ENCODE measurements at regions not wholly inside any gene's neighbourhood (a gene's known extent, or its start where the extent isn't known, plus 50 kb on each side); places are given as distances from the start of the nearest gene placed in this dataset.
A peak's percentile ranks its signal among the peaks of the same experiment; 100 is the strongest.
"Not testable (repeated sequence)": the region's sequence is repeated elsewhere in the genome, so short reads cannot be mapped to it uniquely, and the experiment has no call there.

DNA sequence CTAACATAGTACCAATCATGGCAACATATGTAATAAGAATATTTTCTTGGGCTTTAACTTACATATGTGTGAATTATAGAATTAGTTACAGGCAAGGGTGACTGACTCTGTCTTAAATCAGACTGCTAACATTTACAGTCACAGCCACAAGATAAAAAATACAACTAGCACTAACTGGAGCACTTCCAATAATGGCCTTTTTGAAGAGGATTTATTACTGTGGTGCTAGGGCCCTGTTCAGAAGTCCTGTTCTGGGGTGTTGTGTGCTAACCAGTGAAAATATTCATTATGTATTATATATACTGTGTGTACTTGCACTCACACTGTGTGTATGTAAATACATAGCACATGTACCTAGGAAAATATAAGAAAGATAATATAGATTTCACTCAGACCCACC, 1611.2 kb downstream of the PCDH18 start:
- DNase-seq (ENCODE audit: low spot score) = no peak

DNA sequence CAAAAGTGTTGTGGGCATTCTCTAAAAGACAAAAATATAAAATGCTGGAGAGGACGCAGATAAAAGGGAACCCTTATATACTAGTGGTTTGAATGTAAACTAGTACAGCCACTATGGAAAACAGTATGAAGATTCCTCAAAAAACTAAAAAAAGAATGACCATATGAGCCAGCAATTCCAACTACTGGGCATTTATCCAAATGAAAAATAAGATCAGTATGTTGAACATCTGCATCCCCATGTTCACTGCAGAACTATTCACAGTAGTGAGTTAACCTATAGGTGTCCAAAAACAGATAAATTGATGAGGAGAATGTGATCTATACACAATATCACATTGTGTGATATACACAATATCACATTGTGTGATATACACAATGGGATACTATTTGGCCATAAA, 1615.3 kb downstream of the PCDH18 start:
- DNase-seq (ENCODE audit: low spot score) = no peak

DNA sequence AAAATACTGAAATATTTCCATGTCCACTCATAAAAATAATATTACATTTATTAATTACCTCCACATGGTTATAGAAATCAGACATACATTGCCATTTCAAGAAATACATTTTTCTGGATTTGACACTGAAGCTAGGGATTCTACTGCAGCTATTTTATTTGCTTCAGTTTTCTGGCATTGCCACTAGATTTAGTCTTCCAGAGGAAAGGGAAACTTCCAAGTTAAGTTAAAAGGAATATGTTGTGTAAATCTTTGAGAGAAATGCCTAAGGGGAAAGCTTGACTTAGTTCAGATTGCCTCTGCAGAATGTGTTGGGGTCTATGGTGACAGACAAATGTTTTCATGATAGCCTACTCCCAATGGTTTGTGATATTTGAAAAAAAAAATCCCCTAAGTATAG, 1631.3 kb downstream of the PCDH18 start:
- DNase-seq (ENCODE audit: low spot score) = no peak

DNA sequence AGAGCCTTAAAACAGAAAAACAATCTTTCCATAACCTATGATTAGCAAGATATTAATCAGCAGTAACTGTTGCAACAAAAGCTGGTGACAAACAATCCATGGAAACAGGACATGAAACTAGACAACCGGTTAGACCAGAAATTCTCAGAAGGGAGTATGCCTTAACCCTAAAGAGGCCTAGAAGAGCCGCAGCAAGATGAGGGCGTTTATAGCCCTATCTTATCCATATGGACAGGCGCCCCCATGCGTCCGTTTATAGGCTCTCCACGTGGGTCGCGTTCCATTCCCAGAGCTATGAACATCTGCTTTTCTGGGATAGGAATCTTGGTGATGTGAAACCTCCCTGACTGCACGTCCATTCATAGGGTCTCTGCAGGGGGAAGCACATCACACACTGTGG, 1662.7 kb upstream of the PABPC4L start:
- not testable (repeated sequence) for DNase-seq (ENCODE audit: low spot score)

DNA sequence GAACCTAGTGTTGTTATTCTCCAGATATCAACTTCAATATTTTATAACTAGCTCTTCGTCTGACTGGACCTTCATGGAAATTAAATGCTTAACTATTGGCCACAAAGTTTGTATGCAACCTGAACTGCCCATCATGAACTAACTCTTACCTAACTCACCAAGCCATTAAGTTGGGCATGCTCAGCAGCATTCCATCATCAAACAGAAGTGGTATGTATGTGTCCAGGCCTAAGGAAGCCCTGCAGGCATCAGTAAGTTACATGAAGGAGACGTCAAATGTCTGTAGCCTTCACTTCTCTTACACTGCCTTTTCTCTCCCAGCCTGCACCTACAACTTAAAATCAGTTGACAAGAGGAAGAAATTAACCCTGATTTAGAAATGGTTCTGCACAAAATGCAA, 1639.2 kb upstream of the PABPC4L start:
- no peak for DNase-seq (ENCODE audit: low spot score)

DNA sequence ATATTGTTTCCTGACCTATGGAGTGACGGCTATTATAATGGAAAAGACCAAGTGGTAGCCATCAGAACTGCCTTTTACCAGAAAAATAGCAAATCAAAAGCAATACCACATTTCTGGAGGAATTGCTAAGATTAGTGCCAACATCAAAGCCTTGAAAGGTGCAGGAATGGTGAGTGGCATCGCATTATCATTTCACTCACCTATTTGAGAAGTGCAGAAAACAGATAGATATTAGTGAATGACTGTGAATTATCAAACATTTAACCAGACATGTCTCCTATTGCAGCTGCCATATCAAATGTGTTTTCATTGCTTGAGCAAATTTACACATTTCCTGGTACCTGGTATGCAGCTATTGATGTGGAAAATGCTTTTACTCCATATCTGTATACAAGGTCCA, 1638.1 kb upstream of the PABPC4L start:
- DNase-seq (ENCODE audit: low spot score) = no peak

DNA sequence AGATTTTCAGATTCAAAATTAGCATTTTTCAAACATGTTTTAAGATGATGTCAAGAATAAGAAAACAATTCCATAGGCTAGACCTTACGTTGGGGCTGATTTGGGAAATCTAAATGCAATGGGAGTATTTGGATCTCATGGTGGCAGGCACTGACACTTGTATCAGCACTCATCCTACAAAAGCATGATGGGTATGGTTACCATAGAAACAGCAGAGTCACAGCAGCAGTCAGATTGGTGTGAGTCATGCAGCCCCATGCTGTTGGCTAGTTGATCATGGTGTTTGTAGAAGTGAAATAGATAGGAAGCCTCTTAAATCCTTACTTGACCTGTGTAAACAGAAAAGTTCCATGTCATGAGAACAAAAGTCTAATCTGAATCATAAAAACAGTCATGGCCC, 1637.3 kb upstream of the PABPC4L start:
- peak; percentile 56 for DNase-seq (ENCODE audit: low spot score)

DNA sequence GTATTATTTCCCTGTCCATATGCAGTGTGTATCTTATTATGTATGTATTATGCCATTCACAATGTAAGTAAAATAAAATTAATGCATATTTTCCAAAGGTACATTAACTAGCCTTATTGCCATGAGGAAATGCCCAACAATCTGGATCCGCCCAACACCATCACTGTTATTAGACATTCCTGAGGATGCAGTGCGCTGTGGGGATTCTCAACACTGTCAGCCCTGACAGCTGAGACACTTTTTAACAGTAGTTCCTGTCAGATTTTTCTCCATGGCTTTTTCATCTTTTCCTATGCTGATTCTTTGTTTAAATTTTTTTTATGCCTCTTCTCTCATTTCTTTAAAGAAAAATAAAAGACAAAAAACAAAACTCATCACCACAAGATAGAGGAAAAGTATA, 1632.9 kb upstream of the PABPC4L start:
- DNase-seq (ENCODE audit: low spot score) = no peak

DNA sequence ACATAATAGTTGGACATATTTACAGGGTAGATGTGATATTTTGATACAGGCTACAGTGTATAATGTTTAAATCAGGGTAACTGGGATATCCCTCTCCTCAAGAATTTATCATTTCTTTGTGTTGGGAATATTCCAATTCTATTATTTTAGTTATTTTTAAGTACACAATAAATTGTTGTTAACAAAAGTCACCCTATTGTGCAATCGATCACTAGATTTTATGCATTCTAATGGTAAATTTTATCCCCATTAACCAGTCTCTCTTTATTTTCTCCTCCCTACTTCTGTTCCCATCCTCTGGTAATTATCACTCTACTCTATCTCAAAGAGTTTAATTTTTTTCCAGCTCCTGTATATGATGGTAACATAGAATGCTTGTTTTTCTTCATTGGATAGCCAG, 1631.9 kb upstream of the PABPC4L start:
- DNase-seq (ENCODE audit: low spot score) = no peak

DNA sequence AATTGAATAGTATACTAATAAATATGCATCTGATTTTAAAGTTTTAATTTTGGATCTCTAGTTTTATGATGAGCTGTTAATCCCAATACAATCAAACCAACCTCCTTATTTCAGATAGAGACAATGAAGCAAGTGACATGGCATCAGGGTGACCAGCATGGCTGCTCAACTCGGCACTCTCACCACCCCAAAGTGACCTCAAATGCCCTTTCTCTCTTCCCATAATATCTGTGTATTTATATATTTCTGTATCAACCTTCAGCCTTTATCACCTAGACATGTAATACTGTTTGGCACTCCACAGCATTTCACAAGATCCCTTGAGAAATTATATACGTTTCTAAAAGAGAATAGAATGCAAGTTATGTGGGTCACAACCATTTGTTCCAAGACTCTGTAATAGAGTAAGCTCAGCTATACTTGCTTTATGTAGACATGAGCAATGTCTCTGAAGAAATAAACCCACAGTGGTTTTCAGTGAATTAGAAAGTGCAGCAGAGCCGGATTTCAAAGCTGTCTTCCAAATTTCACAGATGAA, 1623.2 kb upstream of the PABPC4L start:
- no peak for DNase-seq (ENCODE audit: low spot score)

DNA sequence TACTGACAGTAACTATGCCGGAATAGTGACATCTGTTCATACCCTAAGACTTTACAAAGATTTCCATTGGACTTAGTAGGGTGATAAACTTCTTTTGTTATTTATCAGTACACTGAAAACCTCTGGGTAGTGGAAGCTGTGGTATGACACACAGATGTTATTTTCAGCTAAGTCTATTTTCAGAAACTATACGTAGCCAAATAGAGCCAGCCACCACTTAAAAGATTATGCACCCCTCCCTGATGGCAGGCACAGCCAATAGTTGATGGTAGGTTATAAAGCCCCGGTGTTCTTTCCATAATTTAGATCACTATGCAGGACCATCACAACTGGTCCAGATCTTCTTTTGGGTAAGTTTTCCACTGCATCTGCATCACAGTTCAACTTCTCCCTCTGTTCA, 1603.2 kb upstream of the PABPC4L start:
- DNase-seq (ENCODE audit: low spot score) = no peak

DNA sequence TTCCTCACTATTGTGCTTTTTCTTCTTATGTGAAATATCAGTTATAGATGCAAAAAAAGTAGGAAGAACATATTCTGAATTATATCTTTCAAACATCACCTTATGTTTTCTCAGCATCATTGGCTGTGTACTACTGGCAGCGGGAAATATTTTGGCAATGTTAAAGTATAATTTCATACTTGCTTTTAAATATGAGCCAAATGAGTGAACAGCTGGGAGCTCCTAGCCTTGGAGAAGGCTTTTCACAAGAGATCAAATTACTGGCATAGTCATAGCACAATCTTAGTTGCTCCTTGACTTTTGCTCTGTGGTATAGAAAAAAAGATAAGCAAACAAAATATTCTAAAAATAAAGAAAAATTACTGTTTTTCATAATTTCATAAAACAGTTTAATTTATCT, 1575.8 kb upstream of the PABPC4L start:
- DNase-seq (ENCODE audit: low spot score) = no peak

DNA sequence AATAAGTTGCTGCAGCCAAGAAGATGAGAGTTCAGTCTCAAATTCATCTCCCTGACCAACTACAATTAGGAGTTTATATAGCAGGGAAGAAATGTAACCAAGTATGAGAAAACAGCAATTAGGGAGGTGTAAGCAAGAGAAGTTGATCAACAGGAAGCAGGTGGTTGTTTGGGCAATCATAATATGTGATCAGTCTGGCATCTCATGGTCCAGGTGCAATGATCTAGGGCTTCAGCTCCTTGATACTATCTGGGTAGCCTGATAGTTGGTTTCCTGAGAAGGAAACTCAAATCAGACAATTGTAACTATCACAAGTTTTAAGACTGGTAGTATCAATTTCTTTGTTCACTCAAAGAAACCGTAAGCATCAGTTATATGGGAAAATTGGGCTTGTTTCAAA, 1574.3 kb upstream of the PABPC4L start:
- no peak for DNase-seq (ENCODE audit: low spot score)

DNA sequence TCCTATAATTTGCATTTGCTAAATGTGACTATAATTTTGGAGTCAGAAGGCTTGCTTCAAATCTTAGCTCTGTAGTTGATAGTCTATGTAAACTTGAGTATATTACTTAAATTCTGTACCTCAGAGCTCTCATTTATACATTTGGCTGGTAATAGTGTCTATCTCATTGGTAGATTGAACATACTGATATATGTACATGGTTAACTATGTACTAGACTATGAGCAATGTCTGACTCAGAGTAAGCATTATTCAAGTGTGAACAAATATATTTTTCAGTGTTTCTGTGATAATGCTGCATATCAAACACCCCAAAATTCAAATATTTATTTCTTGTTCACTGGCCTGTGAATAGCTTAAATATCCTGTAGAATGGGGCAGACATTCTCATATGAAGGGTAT, 1568.9 kb upstream of the PABPC4L start:
- no peak for DNase-seq (ENCODE audit: low spot score)

DNA sequence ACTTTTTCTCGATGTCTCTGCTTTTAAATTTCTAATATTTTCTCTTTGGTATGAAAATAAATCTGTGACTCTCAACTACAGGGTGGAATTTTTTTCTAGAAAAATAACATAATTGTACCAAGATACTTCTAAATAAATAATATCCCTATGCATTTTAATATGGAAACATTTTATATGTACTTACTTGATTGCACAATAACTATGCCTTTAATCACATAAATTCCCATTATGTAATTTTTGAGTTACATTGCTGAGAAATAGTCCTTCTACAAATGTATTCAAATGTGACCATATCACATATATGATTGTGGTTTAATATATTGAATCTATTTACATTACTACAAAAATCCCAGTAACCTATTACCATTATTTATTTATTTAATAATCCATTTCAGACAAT, 1543.3 kb upstream of the PABPC4L start:
- no peak for DNase-seq (ENCODE audit: low spot score)

DNA sequence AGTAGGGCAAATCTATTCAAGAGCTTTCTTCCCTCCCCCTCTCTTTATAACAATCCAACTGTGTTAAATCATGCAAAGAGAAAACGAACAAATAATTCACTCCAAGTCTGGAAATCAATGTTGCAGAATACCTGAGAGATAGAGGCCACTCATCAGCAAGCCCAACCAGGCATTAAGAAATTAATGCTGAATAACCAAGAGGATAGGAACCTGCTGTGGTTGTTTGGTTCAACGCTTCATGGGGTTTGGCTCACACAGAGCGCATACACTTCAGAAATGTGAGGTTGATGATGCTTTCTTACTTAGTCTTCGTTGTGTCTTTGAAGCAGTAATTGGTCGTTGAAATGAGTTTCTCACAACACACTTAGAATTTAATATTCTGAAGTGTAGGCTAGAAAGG, 1540.0 kb upstream of the PABPC4L start:
- no peak for DNase-seq (ENCODE audit: low spot score)

DNA sequence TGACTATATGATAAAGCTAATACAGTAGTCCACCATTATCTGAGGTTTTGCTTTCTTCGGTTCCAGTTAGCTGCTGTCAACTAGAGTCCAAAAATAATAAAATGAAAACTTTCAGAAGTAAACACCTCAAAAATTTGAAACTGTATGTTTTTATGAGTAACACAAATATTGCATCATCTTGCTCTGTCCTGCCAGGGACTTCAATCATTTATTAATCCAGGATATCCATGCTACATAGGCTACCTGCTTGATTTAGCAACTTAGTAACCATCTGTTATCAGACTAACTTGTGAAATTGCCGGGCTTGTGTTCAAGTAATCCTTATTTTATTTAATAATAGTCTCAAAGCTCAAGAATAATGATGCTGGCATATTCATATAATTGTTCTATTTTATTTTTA, 1537.8 kb upstream of the PABPC4L start:
- DNase-seq (ENCODE audit: low spot score) = no peak

DNA sequence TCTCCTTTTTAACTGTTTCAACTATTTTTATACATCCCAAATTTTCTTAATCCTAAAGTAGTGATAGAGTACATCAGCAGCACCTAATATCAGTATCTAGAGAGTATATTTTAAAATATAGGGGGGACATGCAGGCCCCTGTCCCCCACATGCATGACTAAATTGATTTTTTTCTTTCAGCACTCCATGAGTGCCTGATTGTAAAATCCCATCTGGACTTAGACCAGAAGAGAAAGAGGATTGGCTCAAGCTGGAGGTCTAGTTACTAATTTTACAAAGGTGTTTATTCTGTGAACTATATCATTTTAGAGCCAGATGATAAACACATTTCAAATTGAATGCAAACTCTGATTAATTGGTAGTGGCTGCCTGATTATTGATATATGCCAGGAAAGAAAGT, 1533.9 kb upstream of the PABPC4L start:
- no peak for DNase-seq (ENCODE audit: low spot score)

DNA sequence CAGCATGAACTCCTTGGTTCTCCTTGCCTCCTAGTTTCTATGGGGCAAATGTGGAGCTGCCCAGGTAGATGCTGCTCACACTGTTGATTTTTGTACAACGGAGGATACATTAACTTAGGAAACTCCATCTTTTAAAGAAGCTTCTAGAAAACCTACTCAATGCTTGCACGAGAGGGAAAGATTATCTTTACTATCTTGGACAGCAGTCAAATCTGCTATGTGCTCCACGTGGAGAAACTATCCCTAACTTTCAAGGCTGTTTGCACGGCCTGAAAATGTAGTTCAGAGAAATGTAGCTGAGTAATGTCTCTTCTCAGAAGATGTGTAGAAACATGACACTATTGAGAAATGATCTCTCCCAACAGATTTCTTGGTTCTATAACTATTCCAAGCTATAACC, 1530.9 kb upstream of the PABPC4L start:
- no peak for DNase-seq (ENCODE audit: low spot score)

DNA sequence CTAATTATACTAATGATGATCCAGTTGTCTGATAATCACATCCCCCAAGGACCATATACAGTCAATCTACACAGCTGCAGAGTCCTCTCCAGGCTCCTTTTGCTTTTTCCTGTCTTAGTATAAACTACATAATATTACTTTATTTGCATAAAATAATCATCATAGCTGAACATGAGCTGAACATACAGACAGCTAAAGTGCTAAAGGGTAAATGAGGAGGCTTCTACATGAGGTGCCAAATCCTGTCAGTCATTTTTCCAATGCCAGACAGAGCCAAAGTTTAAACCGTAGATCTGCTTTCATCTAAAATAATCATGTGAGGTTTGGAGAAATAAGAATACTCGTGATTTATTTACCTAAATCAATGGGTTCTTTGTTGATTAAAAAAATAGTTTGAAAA, 1530.1 kb upstream of the PABPC4L start:
- no peak for DNase-seq (ENCODE audit: low spot score)

DNA sequence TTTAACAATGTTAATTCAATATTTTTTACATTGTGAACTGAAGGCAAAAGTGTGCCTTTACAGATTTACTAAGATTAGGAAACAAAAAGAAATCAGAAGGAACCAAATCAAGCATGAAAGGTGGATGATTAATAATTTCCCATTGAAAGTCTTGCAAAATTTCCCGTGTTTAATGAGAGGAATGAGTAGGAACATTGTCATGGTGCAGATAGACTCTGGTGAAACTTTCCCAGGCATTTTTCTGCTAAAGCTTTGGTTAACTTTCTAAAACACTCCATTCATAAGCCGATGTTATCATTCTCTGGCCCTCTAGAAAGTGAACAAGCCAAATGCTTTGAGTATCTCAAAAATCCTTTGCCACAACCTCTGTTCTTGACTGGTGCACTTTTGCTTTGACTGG, 1522.8 kb upstream of the PABPC4L start:
- no peak for DNase-seq (ENCODE audit: low spot score)

DNA sequence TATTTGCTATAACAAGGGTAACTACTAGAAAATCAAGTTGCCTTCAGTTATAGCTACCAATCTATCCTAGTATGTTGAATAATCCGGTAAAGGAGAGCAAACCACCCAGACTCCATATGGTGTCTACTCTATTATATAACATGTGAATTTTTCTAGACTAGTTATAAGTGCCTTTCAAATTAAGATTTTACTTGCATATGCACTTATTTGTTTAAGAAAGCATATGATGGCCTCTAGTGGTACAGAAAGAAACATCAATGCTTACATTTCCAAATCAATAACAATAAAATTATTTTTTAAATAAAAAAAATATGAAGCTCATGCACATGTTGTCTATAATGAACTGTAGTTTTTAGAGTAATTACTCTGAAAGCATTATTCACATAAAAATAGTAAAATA, 1516.4 kb upstream of the PABPC4L start:
- peak; percentile 6 for DNase-seq (ENCODE audit: low spot score)

DNA sequence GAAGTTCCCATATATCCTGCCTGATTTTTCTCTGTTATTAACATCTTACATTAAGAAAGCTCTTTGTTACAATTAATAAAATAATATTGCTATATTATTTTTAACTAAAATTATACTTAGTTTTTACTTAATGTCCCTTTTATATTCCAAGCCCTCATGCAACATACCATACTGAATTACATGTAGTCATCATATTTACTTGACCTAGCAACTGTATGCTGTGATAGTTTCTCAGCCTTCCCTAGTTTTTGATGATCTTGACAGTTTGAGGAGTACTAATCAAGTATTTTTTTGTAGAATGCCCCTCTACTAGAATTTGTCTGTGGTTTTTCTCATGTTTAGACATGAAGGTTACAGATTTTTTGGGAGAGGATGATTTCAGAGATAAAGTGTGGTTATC, 1503.8 kb upstream of the PABPC4L start:
- DNase-seq (ENCODE audit: low spot score) = no peak

DNA sequence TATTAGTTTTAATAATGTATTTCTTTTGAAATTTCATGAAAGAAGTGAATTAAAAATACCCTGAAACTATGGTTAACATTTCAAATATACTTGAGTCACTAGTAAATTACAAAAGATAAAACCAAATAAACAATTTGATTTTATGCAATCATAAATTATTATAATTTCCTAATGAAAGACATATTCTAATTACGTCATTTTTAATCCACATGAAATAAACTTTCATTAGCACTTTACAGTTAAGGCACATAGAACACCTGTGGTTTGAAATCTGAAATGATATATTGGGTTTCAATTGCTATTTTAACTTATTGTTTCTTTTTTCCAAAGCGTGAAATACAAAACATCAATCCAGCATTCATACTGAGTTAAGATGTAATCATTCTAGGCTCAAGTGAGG, 1492.5 kb upstream of the PABPC4L start:
- DNase-seq (ENCODE audit: low spot score) = no peak

DNA sequence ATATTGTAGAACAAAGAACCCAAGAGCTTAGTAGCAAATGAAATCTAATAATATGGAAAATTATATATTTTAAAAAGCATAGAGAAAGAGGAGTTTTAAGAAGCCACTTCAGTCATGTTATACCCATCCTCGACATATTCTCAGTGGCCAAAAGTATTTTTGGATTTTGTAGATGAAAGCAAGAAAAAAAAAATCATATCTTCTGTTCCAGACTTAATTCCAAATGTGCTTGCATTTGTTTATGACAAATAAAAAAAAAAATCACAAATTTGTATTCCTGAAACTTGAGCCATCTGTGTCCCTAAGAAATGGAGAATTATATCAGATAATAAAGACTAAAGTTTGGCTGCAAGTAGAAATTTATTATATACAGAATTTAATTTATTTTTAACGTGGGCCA, 1482.4 kb upstream of the PABPC4L start:
- no peak for DNase-seq (ENCODE audit: low spot score)

Measured in H4 (cell line).